Stromal cell of bone marrow (primary cell): ENCODE measurements at regions not wholly inside any gene's neighbourhood (a gene's known extent, or its start where the extent isn't known, plus 50 kb on each side); places are given as distances from the start of the nearest gene placed in this dataset.

ENCODE experiments used
- DNase-seq: peaks from one replicate; pipeline ENCODE4 v3.0.0-alpha.2; 2012; ENCODE audit warnings: low read depth

DNA sequence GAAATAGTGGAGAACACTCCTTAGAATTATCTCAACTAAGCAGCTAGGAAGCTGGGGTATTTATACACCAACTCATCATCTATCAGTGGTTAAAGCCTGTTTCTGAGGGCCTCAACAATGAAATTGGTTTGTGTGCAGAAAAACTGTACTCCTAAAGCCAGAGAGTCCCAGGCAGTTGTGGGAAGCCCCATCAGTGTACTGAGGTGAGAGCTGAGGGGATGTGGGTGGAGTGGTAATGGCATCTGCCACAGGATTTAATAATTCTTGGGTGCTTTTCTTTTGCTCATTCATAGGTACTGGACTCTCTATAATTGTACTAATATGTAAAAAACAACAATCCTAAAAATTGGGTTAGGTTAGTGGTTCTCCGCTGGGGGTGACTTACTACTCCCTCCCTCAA lies 267.5 kb downstream of the PTEN start:
- DNase-seq, result no peak

- DNase-seq, result no peak
Observed at GRCh38 chr10:88131511-88132139, 268.2 kb downstream of the PTEN start.

GRCh38 chr10:88136712-88137111 lies 273.3 kb downstream of the PTEN start:
- DNase-seq, result no peak

- no peak for DNase-seq
Observed at GRCh38 chr10:88138319-88138848, 275.0 kb downstream of the PTEN start.

- DNase-seq, result no peak
Observed at GRCh38 chr10:88147000-88147798, 283.8 kb downstream of the PTEN start.

DNA sequence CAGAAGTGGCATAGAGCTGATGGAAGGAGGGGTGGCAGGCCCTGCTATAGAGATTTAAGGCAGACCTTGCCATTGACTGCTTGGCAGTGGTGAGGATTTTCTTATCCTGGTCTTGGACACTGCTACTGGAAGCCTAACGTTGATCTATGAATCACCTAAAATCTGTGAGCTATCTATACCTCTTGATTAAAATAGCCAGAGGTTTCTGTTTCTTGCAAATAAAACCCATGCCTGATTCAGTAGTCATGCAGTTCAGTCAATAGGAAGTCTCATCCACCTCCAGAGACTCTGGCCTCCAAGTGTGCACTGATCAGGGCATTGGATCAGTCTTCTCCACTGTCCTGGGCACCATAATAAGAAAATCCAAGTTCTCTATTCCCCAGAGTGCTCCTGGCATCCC lies 286.5 kb downstream of the PTEN start:
- no peak for DNase-seq

DNA sequence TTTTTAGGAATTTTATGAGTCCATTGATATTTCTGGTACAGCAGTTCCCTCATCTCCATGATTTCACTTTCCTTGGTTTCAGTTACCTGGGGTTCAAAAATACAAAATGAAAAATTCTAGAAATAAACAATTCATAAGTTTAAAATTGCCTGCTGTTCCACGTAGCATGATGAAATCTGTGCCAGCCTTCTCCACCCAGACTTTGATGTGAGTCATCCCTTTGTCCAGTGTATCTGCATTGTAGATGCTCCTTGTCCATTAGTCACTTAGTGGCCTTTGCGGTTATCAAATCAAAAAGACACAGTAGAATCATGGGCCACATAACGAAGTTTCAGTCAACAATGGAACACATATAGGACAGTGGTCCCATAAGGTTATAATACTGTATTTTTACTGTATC lies 286.9 kb downstream of the PTEN start:
- DNase-seq, result peak; percentile 44

DNA sequence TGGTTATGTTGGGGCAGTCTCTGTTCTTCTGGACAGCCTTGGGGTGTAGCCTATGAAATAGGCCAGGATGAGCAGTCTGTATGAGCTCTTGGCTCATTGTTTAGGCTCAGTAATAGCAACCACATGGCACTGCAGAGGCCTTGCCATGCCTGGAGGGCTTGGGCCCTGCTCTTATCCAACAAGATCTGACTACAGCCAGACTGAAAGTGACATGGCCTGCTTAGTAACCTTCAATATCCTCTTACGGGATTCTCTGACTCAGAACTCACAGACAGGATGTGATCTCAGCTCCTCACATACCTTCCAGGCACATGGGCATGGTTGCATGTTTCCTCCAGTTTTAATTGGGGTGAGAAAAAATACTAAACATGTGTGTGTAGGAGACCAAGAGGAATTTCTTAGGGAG lies 289.3 kb downstream of the PTEN start:
- DNase-seq, result peak; percentile 93

- no peak for DNase-seq
Observed at GRCh38 chr10:88154596-88155250, 291.3 kb downstream of the PTEN start.

DNA sequence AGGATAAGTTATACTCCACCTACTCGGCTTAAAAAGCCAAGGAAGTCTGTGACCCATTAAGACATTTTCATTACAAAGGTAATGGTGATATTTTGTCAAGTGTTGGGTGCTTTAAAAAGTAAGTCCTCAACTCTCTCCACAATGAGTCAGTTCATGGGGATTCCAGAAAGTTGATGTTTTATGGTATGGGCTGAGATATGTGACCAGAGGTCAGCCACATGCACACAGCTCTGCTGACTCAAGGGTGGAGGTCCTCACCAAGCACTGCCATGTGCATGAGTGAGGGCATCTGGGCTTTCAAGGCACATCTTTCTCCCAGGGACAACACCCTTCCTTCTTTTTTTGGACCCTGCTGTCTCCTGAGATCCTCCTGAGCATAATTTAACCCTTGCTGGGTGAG lies 292.9 kb downstream of the PTEN start:
- peak; percentile 25 for DNase-seq

DNA sequence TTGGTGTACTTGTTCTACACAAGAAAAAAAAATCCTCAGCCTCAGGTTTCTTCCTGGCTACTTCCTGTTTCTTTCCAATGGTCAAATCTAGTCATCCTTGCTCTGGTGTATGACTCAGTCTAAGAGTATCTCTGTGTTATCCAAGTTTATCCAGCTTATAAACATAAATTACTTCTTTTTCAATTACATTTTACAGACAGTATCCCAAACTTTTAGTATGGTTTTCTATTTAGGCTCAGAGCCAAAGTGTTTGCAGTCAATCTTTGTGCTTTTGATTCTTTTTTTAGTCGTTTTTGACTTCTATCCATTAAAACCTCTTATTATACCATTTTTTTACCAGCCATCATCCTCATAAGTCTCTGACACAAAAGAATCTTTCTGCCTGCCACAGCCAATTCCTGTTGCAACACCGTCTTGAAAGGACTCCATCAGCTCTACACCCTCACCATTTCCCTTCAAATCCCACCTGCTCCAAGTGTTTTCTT lies 294.6 kb downstream of the PTEN start:
- peak; percentile 77 for DNase-seq

DNA sequence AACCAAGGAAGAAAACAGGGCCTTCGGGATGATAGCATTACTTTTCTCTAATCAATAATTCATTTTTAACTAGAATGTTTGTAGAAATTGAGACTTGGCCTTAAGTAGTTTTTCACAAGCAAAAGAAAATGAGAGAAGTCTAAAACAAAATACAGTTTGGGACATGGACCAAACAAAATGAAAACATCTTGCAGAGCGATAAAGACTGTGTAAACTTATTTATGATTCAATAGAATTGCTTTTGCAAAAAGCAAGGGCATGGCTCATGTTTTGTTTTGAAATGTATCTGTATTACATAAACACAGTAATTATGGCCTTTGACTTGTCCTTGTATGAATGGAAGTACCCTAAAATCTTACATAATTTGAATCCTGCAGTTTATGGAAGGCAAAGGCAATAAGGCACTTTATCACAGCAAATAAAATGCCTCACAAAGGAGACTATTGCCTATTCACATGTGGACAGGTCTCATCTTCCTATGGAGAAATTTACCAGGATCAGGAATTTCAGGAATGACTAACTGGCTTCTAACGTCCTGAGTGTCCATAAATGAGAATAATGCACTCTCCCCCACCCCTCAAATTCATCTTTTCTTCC lies 295.2 kb downstream of the PTEN start:
- DNase-seq, result no peak

DNA sequence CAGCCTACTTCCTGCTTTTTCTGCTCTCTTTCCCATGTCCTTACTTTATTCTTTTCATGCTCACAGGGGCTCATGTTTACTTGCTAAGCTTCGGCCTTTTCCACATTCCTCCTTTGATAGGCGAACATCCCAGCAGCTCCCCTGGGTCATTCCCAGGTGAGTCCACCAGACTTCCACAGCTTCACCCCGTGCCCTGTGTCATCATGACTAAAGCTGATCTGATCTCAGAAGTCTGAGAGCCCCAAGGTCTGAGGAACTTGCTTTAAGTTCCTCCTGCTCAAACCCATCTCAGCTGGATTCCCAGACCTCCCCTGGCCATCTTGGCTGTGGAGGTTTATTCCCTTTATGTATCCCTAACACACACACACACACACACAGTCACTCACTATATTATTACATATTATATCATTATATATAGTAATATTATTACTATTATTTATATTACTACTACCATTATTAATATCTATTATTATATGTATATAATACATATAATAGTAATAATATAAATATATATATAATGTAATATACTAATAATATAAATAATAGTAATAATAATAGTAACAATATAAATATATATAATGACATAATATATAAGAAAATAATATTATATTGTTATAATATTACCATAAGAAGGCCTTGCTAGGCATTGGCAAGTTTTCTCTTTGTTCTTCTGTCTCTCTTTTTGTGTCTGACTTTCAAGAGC lies 295.9 kb downstream of the PTEN start:
- no peak for DNase-seq

DNA sequence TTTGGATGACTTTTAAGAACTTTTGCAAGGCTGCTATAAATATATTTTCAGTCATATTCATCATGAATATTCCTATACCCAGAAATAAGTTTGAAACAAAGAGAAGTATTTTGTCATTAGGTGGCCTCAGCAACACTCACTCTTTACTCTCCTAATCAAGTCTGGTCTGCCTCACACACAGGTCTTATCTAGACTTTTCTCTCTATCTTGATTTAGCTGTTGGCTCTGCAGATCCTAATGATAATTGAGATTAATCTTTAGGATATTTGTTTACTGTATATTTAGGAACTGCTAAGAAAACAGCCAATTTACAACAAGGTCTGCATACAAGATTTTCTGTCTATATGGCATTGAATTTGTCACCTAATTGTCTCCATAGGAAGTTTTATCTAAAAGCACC lies 297.6 kb downstream of the PTEN start:
- DNase-seq, result no peak

- no peak for DNase-seq
Observed at GRCh38 chr10:88161756-88162155, 298.3 kb downstream of the PTEN start.

- no peak for DNase-seq
Observed at GRCh38 chr10:88162852-88163251, 299.4 kb downstream of the PTEN start.

GRCh38 chr10:88163572-88163971 lies 300.1 kb downstream of the PTEN start:
- DNase-seq, result no peak

- DNase-seq, result no peak
Observed at GRCh38 chr10:88164471-88164870, 301.0 kb downstream of the PTEN start.

GRCh38 chr10:88165849-88166271 lies 302.4 kb downstream of the PTEN start:
- DNase-seq, result peak; percentile 56

GRCh38 chr10:88168171-88169036 lies 305.0 kb downstream of the PTEN start:
- no peak for DNase-seq

- no peak for DNase-seq
Observed at GRCh38 chr10:88169037-88169319, 305.6 kb downstream of the PTEN start.
